OCI-LY7 (cell line): ENCODE measurements at regions not wholly inside any gene's neighbourhood (a gene's known extent, or its start where the extent isn't known, plus 50 kb on each side); places are given as distances from the start of the nearest gene placed in this dataset.

ENCODE experiments used
- BruUV-seq: library from RNA; stranded (reverse); fragments of 400-500 nt; replicated peaks from 2 replicates; lab custom pipeline; 2021; lab: Mats Ljungman, UMichigan
- CTCF ChIA-PET: fragments of 300-600 bp; sonication (Branson Sonifier 250); formaldehyde crosslinking; loops from one replicate; lab custom pipeline; 2022; ENCODE audit warnings: antibody characterized with exemption; ENCODE audit not compliant: unreplicated experiment; lab: Charles Lee
- POLR2A ChIA-PET: fragments of 300-600 bp; sonication (Branson Sonifier 250); formaldehyde crosslinking; loops from one replicate; lab custom pipeline; 2022; ENCODE audit warnings: antibody characterized with exemption; lab: Charles Lee
- DNase-seq: peaks from one replicate; pipeline ENCODE4 v3.0.0-alpha.2; 2015; ENCODE audit warnings: low spot score
- H2AFZ ChIP-seq: fragments of 200-600 bp; sonication (generic), shearing (Covaris generic); 2 replicates; pipeline ENCODE4 v1.6.1; 2014; ENCODE audit warnings: mild to moderate bottlenecking, antibody characterized with exemption, low read length, moderate library complexity
- H3K27ac ChIP-seq: fragments of 200-600 bp; sonication (generic); 2 replicates; pipeline ENCODE4 v1.5.1; 2014; ENCODE audit warnings: mixed run types, low read depth, mild to moderate bottlenecking, moderate library complexity, low read length, inconsistent platforms; ENCODE audit not compliant: poor library complexity, severe bottlenecking
- H3K36me3 ChIP-seq: fragments of 200-600 bp; sonication (generic); 2 replicates; pipeline ENCODE4 v1.6.1; 2014; ENCODE audit warnings: mild to moderate bottlenecking, antibody characterized with exemption, low read length, moderate library complexity, mixed read lengths; ENCODE audit not compliant: insufficient read depth
- H3K4me1 ChIP-seq: fragments of 200-600 bp; sonication (generic); 2 replicates; pipeline ENCODE4 v1.5.1; 2014; ENCODE audit warnings: mild to moderate bottlenecking, low read length; ENCODE audit not compliant: insufficient read depth, poor library complexity, severe bottlenecking
- H3K4me2 ChIP-seq: fragments of 200-600 bp; sonication (generic); 2 replicates; pipeline ENCODE4 v1.6.1; 2014; ENCODE audit warnings: mild to moderate bottlenecking, low read length
- H3K4me3 ChIP-seq: fragments of 200-600 bp; sonication (generic); 2 replicates; pipeline ENCODE4 v1.5.1; 2014; ENCODE audit warnings: mild to moderate bottlenecking, low read depth, low read length; ENCODE audit not compliant: poor library complexity, severe bottlenecking
- H3K79me2 ChIP-seq: fragments of 200-600 bp; sonication (generic); 2 replicates; pipeline ENCODE4 v1.6.1; 2016; ENCODE audit warnings: low read depth, mild to moderate bottlenecking, low read length, moderate library complexity, mixed read lengths; ENCODE audit not compliant: insufficient read depth
- H3K9me2 ChIP-seq: fragments of 200-600 bp; sonication (generic); 2 replicates; pipeline ENCODE4 v1.6.1; 2016; ENCODE audit warnings: mild to moderate bottlenecking, low read length, mixed read lengths; ENCODE audit not compliant: insufficient read depth
- H3K9me3 ChIP-seq: fragments of 200-600 bp; sonication (generic); 2 replicates; pipeline ENCODE4 v1.6.1; 2014; ENCODE audit warnings: mild to moderate bottlenecking, mixed run types, low read length, mixed read lengths
- H4K20me1 ChIP-seq: fragments of 200-600 bp; sonication (generic); 2 replicates; pipeline ENCODE4 v1.6.1; 2014; ENCODE audit warnings: mild to moderate bottlenecking, antibody characterized with exemption, low read length, moderate library complexity, mixed read lengths; ENCODE audit not compliant: insufficient read depth
- EZH2phosphoT487 ChIP-seq: fragments of 200-600 bp; sonication (generic); IDR thresholded peaks from 2 replicates; pipeline ENCODE4 v1.6.1; 2018; ENCODE audit warnings: low read depth, borderline replicate concordance, mild to moderate bottlenecking, mixed run types, antibody characterized with exemption, low read length, moderate library complexity, mixed read lengths
- intact Hi-C: fragments of 100-400 bp; cut with micrococcal nuclease; formaldehyde crosslinking; loops from one replicate; pipeline ENCODE4 v1.10.0; 2022; ENCODE audit not compliant: unreplicated experiment
- TF ChIP-seq, protein P1 (sequence below): fragments of 200-600 bp; sonication (generic); conservative IDR thresholded peaks from 2 replicates; pipeline ENCODE4 v1.5.1; 2014; ENCODE audit warnings: mild to moderate bottlenecking, antibody characterized with exemption, low read length, moderate library complexity, mixed read lengths

DNA sequence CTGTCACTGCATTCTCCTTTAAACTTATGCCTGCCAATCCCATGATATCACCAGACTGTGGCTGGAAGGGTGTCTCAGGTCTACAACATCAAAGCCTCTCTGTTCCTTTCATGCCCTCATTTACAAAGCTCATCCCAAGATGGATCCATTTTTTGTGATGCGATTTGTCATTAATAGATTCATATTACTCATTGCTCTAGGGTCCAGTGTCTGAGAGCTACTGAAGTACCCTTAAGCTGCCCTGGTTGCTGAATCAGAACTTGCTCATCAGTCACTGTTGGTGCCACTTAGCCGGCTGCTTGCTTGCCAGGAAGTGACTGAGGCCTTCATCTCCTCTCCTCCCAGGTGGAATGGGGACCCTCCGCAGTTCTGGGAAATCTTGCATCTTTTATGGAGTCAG, 395.5 kb upstream of the BOD1L1 start:
- Histone ChIP-seq H3K79me2 (no peaks in the 10 kb centered on the region), H4K20me1 (no peaks in the 10 kb centered on the region), H3K9me3 (no peaks in the 10 kb centered on the region), H3K27ac (no peak overlapping the region), H3K4me1 (no peaks in the 10 kb centered on the region), H2AFZ (no peak overlapping the region), H3K4me3 (no peak overlapping the region), H3K9me2 (no peaks in the 10 kb centered on the region), H3K36me3 (no peaks in the 10 kb centered on the region), H3K4me2 (no peak overlapping the region)
- no peak for TF ChIP-seq EZH2phosphoT487
- TF ChIP-seq, protein P1, sequence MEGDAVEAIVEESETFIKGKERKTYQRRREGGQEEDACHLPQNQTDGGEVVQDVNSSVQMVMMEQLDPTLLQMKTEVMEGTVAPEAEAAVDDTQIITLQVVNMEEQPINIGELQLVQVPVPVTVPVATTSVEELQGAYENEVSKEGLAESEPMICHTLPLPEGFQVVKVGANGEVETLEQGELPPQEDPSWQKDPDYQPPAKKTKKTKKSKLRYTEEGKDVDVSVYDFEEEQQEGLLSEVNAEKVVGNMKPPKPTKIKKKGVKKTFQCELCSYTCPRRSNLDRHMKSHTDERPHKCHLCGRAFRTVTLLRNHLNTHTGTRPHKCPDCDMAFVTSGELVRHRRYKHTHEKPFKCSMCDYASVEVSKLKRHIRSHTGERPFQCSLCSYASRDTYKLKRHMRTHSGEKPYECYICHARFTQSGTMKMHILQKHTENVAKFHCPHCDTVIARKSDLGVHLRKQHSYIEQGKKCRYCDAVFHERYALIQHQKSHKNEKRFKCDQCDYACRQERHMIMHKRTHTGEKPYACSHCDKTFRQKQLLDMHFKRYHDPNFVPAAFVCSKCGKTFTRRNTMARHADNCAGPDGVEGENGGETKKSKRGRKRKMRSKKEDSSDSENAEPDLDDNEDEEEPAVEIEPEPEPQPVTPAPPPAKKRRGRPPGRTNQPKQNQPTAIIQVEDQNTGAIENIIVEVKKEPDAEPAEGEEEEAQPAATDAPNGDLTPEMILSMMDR: no peak
- BruUV-seq: no TSS peak
- DNase-seq: no peak
- intact Hi-C loops: no loop called here
- POLR2A ChIA-PET: no interaction called here
- CTCF ChIA-PET: no interaction called here

DNA sequence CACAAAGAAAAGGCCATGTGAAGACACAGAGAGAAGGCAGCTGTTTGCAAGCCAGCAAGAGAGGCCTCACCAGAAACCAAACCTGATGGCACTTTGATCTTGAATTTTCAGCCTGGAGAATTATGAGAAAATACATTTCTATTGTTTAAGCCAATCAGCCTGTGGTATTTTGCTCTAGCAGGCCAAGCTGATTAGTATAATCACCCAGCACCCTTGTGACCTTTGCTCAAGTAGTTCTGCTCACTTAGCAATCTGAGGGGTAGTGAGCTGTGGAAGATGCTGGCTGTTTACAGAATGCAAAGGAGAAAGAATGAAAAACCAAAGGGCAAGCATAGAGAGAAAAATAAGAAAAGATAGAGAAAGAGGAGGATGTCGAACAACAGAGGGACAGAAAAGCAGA, 396.4 kb upstream of the BOD1L1 start:
- no peak overlapping the region for H3K4me2 ChIP-seq
- CTCF ChIA-PET: no interaction called here

DNA sequence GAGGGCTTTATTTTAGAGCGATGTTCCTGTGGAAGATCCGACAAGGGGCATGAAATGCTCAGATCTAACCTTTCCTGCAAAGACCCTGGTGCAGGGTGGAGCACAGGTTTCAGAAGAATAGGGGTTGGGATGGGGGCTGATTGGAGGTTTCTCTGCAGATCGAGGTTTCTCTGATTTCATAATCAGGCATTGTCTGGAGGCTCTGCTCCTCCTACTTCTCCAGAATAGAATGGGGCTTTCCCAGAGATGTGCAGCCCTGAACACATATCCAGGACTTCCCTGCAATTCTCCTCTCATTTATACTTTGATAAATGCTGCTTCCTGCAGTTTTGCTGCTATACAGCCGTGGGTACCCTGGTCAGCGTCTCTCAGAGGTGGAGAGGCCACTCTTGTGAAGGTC, 397.6 kb upstream of the BOD1L1 start:
- H3K79me2 ChIP-seq: no peaks in the 10 kb centered on the region
- no peaks in the 10 kb centered on the region for H3K9me2 ChIP-seq
- TF ChIP-seq EZH2phosphoT487: no peak
- TF ChIP-seq, protein P1: no peak
- POLR2A ChIA-PET: no interaction called here
- H3K4me2 ChIP-seq: no peak overlapping the region
- no peaks in the 10 kb centered on the region for H3K36me3 ChIP-seq
- no peak overlapping the region for H2AFZ ChIP-seq
- no peaks in the 10 kb centered on the region for H3K4me1 ChIP-seq
- no peak overlapping the region for H3K27ac ChIP-seq
- intact Hi-C loops: no loop called here
- no TSS peak for BruUV-seq
- no peaks in the 10 kb centered on the region for H3K9me3 ChIP-seq
- no peak for DNase-seq
- H4K20me1 ChIP-seq: no peaks in the 10 kb centered on the region
- no peak overlapping the region for H3K4me3 ChIP-seq
- CTCF ChIA-PET: no interaction called here

More for the DNA sequence above, 396.4 kb upstream of the BOD1L1 start:
- no peak for DNase-seq
- Histone ChIP-seq H3K79me2 (no peaks in the 10 kb centered on the region), H3K27ac (no peak overlapping the region), H3K4me3 (no peak overlapping the region), H3K9me3 (no peaks in the 10 kb centered on the region), H2AFZ (no peak overlapping the region), H3K9me2 (no peaks in the 10 kb centered on the region), H4K20me1 (no peaks in the 10 kb centered on the region), H3K4me1 (no peaks in the 10 kb centered on the region), H3K36me3 (no peaks in the 10 kb centered on the region)
- BruUV-seq: no TSS peak
- POLR2A ChIA-PET: no interaction called here
- TF ChIP-seq EZH2phosphoT487: no peak
- TF ChIP-seq, protein P1: no peak
- intact Hi-C loops: no loop called here
